ENCODE measurements at regions not wholly inside any gene's neighbourhood (a gene's known extent, or its start where the extent isn't known, plus 50 kb on each side); places are given as distances from the start of the nearest gene placed in this dataset.

GRCh38 chr6:102387326-102388033, 994.0 kb downstream of the GRIK2 start:
- Histone ChIP-seq H3K27ac (no peak overlapping the region), H3K4me1 (no peaks in the 10 kb centered on the region), H3K27me3 (no peaks in the 10 kb centered on the region), H3K4me3 (no peak overlapping the region), H3K9me3 (no peaks in the 10 kb centered on the region), H3K36me3 (ENCODE audit: low read depth, missing control alignments) (no peaks in the 10 kb centered on the region)
- intact Hi-C loops (cut with DNase I; ENCODE audit: low total_unique reads), result no loop called here
- WGBS, 2 donors, result 42 to 46% methylated on average over 2 of the region's 2 CpGs
- no peak for DNase-seq
- TF ChIP-seq CTCF (IDR thresholded peaks at IDR 0.05) (no peak), POLR2A (IDR thresholded peaks at IDR 0.05) (no peak)

DNA sequence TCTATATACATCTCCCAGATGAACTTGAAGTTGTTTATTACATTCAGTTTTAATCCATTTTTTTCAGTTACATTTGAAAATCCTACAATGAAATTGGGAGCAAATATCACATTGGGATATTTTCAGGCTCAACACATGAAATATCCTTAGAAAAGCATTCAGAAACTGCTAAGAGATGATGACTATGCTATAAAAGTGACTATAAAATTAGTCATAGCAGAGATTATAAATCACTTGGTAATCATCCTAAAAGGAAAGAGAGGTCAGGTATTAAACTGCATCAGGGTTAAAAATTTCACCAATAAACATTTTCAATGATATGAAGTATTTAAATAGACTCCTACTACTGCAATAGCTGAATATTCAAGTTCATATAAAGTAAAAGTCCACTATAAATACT, 987.7 kb downstream of the GRIK2 start:
- H3K27me3 ChIP-seq, result no peaks in the 10 kb centered on the region
- TF ChIP-seq POLR2A (IDR thresholded peaks at IDR 0.05) (no peak), CTCF (IDR thresholded peaks at IDR 0.05) (no peak)
- intact Hi-C loops (cut with DNase I; ENCODE audit: low total_unique reads), result no loop called here
- H3K4me3 ChIP-seq, result no peak overlapping the region
- no peaks in the 10 kb centered on the region for H3K4me1 ChIP-seq
- no peaks in the 10 kb centered on the region for H3K9me3 ChIP-seq
- H3K27ac ChIP-seq, result no peak overlapping the region
- no peak for DNase-seq
- H3K36me3 ChIP-seq (ENCODE audit: low read depth, missing control alignments), result no peaks in the 10 kb centered on the region

- no peaks in the 10 kb centered on the region for H3K36me3 ChIP-seq (ENCODE audit: low read depth, missing control alignments)
- H3K27ac ChIP-seq, result no peak overlapping the region
- TF ChIP-seq POLR2A (IDR thresholded peaks at IDR 0.05) (no peak), CTCF (IDR thresholded peaks at IDR 0.05) (no peak)
- no peak overlapping the region for H3K4me3 ChIP-seq
- no peaks in the 10 kb centered on the region for H3K27me3 ChIP-seq
- DNase-seq, result no peak
- 76 to 82% methylated on average over 8 of the region's 8 CpGs for WGBS, 2 donors
- intact Hi-C loops (cut with DNase I; ENCODE audit: low total_unique reads), result no loop called here
- H3K4me1 ChIP-seq, result no peaks in the 10 kb centered on the region
- H3K9me3 ChIP-seq, result peaks cover 1% of the 10 kb centered on the region
Observed at GRCh38 chr6:102356170-102356569, 962.7 kb downstream of the GRIK2 start.

DNA sequence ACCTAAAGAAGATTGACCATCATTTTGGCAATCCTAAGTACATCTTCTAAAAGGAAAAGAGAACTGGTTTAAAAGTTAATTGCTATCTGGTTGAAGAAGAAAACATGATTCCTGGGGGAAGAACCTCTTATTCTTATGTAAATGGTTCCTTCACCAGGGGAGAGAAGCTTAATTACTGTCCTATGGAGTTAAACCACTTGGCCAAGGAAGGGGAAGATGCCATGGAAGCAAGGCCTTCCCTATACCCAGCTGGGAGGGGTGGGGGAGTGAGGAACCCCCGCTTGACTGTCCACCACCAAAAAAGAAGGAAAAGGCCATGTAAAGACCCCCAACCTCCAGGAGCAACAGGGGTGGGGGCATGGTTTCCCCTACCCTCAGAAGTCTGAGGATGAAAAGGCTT, 962.1 kb downstream of the GRIK2 start:
- Histone ChIP-seq H3K27ac (no peak overlapping the region), H3K27me3 (no peaks in the 10 kb centered on the region), H3K4me1 (no peaks in the 10 kb centered on the region), H3K9me3 (no peaks in the 10 kb centered on the region), H3K36me3 (ENCODE audit: low read depth, missing control alignments) (no peaks in the 10 kb centered on the region), H3K4me3 (no peak overlapping the region)
- 53 to 80% methylated on average over 1 of the region's 1 CpG for WGBS, 2 donors
- intact Hi-C loops (cut with DNase I; ENCODE audit: low total_unique reads), result no loop called here
- TF ChIP-seq POLR2A (IDR thresholded peaks at IDR 0.05) (no peak), CTCF (IDR thresholded peaks at IDR 0.05) (no peak)
- no peak for DNase-seq

DNA sequence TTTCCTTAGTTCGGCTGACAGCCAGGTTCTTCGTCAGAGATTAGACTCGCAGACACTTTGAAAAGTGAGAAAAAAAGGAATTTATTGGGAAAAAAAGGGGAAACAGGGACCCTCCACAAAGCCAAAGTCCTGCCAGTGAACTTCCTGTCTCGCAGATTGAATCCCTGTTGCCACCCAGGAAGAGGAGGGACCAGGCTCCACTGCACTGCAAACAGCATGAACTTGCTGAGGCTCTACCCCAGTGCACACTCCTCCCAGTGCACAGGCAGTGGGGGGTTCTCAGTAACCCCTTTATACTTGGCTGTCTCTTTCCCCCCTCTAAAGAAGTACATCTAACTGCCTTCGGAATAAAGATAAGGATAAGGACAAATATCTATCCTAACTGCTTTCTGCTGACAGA, 959.0 kb downstream of the GRIK2 start:
- WGBS, 2 donors, result 66 to 68% methylated on average over 5 of the region's 5 CpGs
- Histone ChIP-seq H3K4me1 (no peaks in the 10 kb centered on the region), H3K27me3 (no peaks in the 10 kb centered on the region), H3K9me3 (no peaks in the 10 kb centered on the region), H3K4me3 (no peak overlapping the region), H3K27ac (no peak overlapping the region), H3K36me3 (ENCODE audit: low read depth, missing control alignments) (no peaks in the 10 kb centered on the region)
- TF ChIP-seq POLR2A (IDR thresholded peaks at IDR 0.05) (no peak), CTCF (IDR thresholded peaks at IDR 0.05) (no peak)
- DNase-seq, result no peak
- intact Hi-C loops (cut with DNase I; ENCODE audit: low total_unique reads), result no loop called here

Measured in testis (tissue), 2 donors.